Panc1 (cell line): ENCODE measurements at regions not wholly inside any gene's neighbourhood (a gene's known extent, or its start where the extent isn't known, plus 50 kb on each side); places are given as distances from the start of the nearest gene placed in this dataset.
A peak's percentile ranks its signal among the peaks of the same experiment; 100 is the strongest.

Experiments
- ATAC-seq: fragments of 200-7000 bp; cut with Tn5 transposase; 2 replicates; pipeline ENCODE4 v1.9.1; 2020; ENCODE audit warnings: mild to moderate bottlenecking, moderate library complexity
- BruUV-seq: library from RNA; stranded (reverse); fragments of 400-500 nt; replicated peaks from 2 replicates; lab custom pipeline; 2021; lab: Mats Ljungman, UMichigan
- CTCF ChIA-PET: fragments of 300-600 bp; sonication (Branson Sonifier 250); formaldehyde crosslinking; loops from one replicate; lab custom pipeline; 2022; ENCODE audit warnings: antibody characterized with exemption; lab: Charles Lee
- POLR2A ChIA-PET: fragments of 300-600 bp; sonication (Branson Sonifier 250); formaldehyde crosslinking; loops from one replicate; lab custom pipeline; 2022; ENCODE audit warnings: antibody characterized with exemption; lab: Charles Lee
- DNase-seq: peaks from one replicate; pipeline ENCODE4 v3.0.0-alpha.2; 2010; ENCODE audit warnings: low read depth, low spot score
- H3K27ac ChIP-seq: 2 replicates; pipeline ENCODE4 v1.5.1; 2011; ENCODE audit warnings: mild to moderate bottlenecking, low read length, inconsistent platforms
- H3K27me3 ChIP-seq: fragments of 200-500 bp; sonication (Bioruptor generic); 2 replicates; pipeline ENCODE4 v1.6.0; 2014; ENCODE audit warnings: low read length, inconsistent platforms; ENCODE audit not compliant: control insufficient read depth, insufficient read depth
- H3K36me3 ChIP-seq: fragments of 200-500 bp; sonication (Bioruptor generic); 2 replicates; pipeline ENCODE4 v1.5.1; 2014; ENCODE audit warnings: inconsistent platforms, mild to moderate bottlenecking, low read length, moderate library complexity; ENCODE audit not compliant: control insufficient read depth, insufficient read depth
- H3K4me1 ChIP-seq: 2 replicates; pipeline ENCODE4 v1.5.1; 2011; ENCODE audit warnings: inconsistent platforms, mild to moderate bottlenecking, low read length, moderate library complexity; ENCODE audit not compliant: control insufficient read depth, insufficient read depth
- H3K4me3 ChIP-seq, 2 experiments: 2 replicates each; pipeline ENCODE4 v1.5.1; 2011 to 2012; ENCODE audit warnings: low read depth in 2 of 2, low read length in 2 of 2, mild to moderate bottlenecking in 2 of 2, inconsistent platforms in 1 of 2, moderate library complexity in 1 of 2
- H3K9me3 ChIP-seq: fragments of 200-500 bp; sonication (Bioruptor generic); 2 replicates; pipeline ENCODE4 v1.5.1; 2014; ENCODE audit warnings: low read depth, mild to moderate bottlenecking, inconsistent platforms, low read length, moderate library complexity; ENCODE audit not compliant: control insufficient read depth, insufficient read depth
- CTCF ChIP-seq: fragments of 450-650 bp; IDR thresholded peaks from 2 replicates; pipeline ENCODE4 v1.5.1; 2017; ENCODE audit warnings: mild to moderate bottlenecking
- POLR2AphosphoS5 ChIP-seq: IDR thresholded peaks from 2 replicates; pipeline ENCODE4 v1.6.1; 2012; ENCODE audit warnings: mild to moderate bottlenecking, low read depth, low read length, moderate library complexity
- REST ChIP-seq, 2 experiments: IDR thresholded peaks; 2 replicates each; pipeline ENCODE4 v1.6.1; 2011 to 2012; ENCODE audit warnings: low read depth in 2 of 2, control low read depth in 1 of 2, low read length in 1 of 2, mild to moderate bottlenecking in 1 of 2, moderate library complexity in 1 of 2; ENCODE audit not compliant: insufficient read depth in 1 of 2
- SIN3A ChIP-seq: IDR thresholded peaks from 2 replicates; pipeline ENCODE4 v1.6.1; 2012; ENCODE audit warnings: low read depth, mild to moderate bottlenecking, low read length, moderate library complexity, borderline replicate concordance; ENCODE audit not compliant: insufficient read depth
- TCF7L2 ChIP-seq: IDR thresholded peaks from 2 replicates; pipeline ENCODE4 v1.6.1; 2011; ENCODE audit warnings: mild to moderate bottlenecking, low read depth, low read length, inconsistent platforms
- in situ Hi-C: cut with HindIII; loops from 2 replicates; pipeline ENCODE4 v1.10.0; 2016; ENCODE audit warnings: low sequenced_read_pairs, low pct_unique_long_range_greater_than_20kb
- intact Hi-C: fragments of 100-400 bp; cut with micrococcal nuclease; formaldehyde crosslinking; loops from one replicate; pipeline ENCODE4 v1.10.0; 2022; ENCODE audit not compliant: unreplicated experiment

DNA sequence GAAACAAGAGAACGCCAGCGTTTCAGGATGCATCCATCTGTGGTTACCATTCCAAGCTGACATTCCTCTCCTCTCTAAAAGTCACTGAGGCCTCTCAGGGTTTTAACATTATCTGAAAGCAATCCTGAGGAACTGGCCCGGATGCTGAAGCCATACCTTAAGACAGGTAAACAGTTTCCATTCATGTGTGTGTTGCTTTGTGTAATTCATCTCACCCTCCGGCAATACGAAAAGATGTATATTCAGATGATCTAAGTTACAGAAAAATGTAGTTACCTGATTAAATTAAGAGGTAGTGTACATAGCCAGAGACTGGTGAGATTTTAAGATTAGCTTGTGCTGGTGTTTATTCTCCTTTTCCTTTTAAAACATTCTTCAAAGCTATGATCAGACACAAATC, 68.4 kb upstream of the BACH2 start:
- Histone ChIP-seq H3K9me3 (no peaks in the 10 kb centered on the region; the same call in 1 of the 2 replicates), H3K4me1 (peaks cover 23% of the 10 kb centered on the region), H3K4me3 (no peak overlapping the region), H3K36me3 (no peaks in the 10 kb centered on the region), H3K27me3 (no peaks in the 10 kb centered on the region), H3K27ac (0 out of 2 replicates have a peak overlapping the region, but pooled peaks have one; percentile 17)
- DNase-seq: no peak
- in situ Hi-C loops (no loop called here), intact Hi-C loops (no loop called here)
- no peak for TF ChIP-seq REST (IDR thresholded peaks at IDR 0.05; ENCODE audit: insufficient read depth in 1 of 2, low read depth in 2 of 2, low read length in 1 of 2)
- TF ChIP-seq TCF7L2: no peak
- TF ChIP-seq POLR2AphosphoS5: no peak
- TF ChIP-seq CTCF: no peak
- no peak for TF ChIP-seq SIN3A
- ATAC-seq: no peak
- ChIA-PET POLR2A (no interaction called here), CTCF (no interaction called here)
- BruUV-seq: no TSS peak

DNA sequence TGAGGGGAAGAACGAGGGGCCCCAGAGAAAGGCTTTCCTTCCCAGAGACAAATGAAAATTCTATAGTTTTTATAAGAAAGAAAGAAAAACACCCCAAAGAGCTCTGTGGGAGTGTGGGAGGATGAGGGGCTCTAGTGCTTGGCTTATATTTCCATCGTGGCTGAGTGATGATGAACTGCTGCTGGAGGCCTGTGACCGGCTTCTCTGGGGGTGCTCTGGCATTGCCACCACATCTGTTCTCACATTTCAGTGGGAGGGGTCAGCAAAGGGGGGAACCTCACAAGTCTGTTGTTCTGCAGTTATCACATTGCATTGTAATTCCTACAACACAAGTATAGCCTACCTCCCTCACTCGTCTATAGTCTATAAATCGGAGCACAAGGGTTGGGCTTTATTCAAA, 67.6 kb upstream of the BACH2 start:
- in situ Hi-C loops: no loop called here
- no peak overlapping the region for H3K4me3 ChIP-seq
- ATAC-seq (no peak), DNase-seq (no peak)
- H3K27ac ChIP-seq: no peak overlapping the region
- H3K36me3 ChIP-seq: no peaks in the 10 kb centered on the region
- peaks cover 16% of the 10 kb centered on the region for H3K4me1 ChIP-seq
- BruUV-seq: no TSS peak
- intact Hi-C loops: no loop called here
- POLR2A ChIA-PET: no interaction called here
- TF ChIP-seq TCF7L2 (no peak), CTCF (no peak), POLR2AphosphoS5 (no peak), REST (IDR thresholded peaks at IDR 0.05; ENCODE audit: insufficient read depth in 1 of 2, low read depth in 2 of 2, low read length in 1 of 2) (no peak), SIN3A (no peak)
- CTCF ChIA-PET: no interaction called here
- no peaks in the 10 kb centered on the region; the same call in 1 of the 2 replicates for H3K9me3 ChIP-seq
- no peaks in the 10 kb centered on the region for H3K27me3 ChIP-seq
